ENCODE measurements at regions not wholly inside any gene's neighbourhood (a gene's known extent, or its start where the extent isn't known, plus 50 kb on each side); places are given as distances from the start of the nearest gene placed in this dataset.

DNA sequence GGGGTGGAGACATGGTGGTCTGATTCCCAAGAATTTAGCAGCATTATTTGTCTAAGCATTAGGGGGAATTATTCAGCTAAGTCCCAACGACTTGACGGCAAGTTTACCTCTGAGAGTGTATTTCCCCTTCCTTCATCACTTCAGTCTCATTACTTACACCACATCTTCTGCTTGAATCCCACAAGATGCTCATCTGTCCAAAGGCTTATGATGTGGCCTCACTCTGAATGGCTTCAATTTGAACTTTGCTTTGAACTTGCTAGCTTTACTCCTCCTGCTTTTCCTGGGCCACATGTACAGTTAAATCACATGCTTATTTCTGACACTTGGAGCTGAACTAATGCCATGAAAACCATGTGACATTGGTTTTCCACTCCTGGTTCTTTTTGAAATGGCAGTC lies 231.3 kb upstream of the SATB1 start:
- no peak for DNase-seq
- Histone ChIP-seq H3T11ph (ENCODE audit: low read length) (no peak overlapping the region), H3K56ac (ENCODE audit: insufficient read length, low read depth, low read length) (no peak overlapping the region), H3K27ac (ENCODE audit: insufficient read length, low read depth, low read length) (no peak overlapping the region), H2AFZ (ENCODE audit: low read length) (no peak overlapping the region), H2BK120ac (ENCODE audit: low read depth, low read length, poor library complexity, severe bottlenecking) (no peak overlapping the region), H3K79me2 (ENCODE audit: insufficient read depth, low read length) (no peaks in the 10 kb centered on the region), H2BK15ac (ENCODE audit: low read depth, low read length) (no peak overlapping the region), H2BK5ac (ENCODE audit: insufficient read length, low read length) (no peak overlapping the region), H4K20me1 (ENCODE audit: control insufficient read depth, insufficient read depth, insufficient read length) (no peaks in the 10 kb centered on the region), H2BK20ac (ENCODE audit: low read depth, low read length, poor library complexity, severe bottlenecking) (no peak overlapping the region), H3K27me3 (ENCODE audit: insufficient read depth, low read length) (no peaks in the 10 kb centered on the region), H3K23me2 (ENCODE audit: insufficient read length, low read depth, low read length, poor library complexity, severe bottlenecking) (no peaks in the 10 kb centered on the region), H3K23ac (ENCODE audit: insufficient read length, low read depth, low read length) (no peak overlapping the region), H3K9me3 (ENCODE audit: control insufficient read depth, low read depth, low read length) (no peaks in the 10 kb centered on the region), H3K14ac (ENCODE audit: insufficient read depth, low read length) (no peak overlapping the region), H3K4me2 (ENCODE audit: insufficient read depth, insufficient read length, low read length) (no peak overlapping the region), H3K18ac (ENCODE audit: insufficient read length, low read depth, low read length) (no peak overlapping the region), H3K4me1 (ENCODE audit: insufficient read depth, low read length) (no peaks in the 10 kb centered on the region), H2BK12ac (ENCODE audit: insufficient read length, low read depth, low read length) (no peak overlapping the region), H3K9ac (ENCODE audit: extremely low read depth, insufficient read length, low read length) (no peak overlapping the region), H2AK5ac (ENCODE audit: insufficient read length, low read length) (no peak overlapping the region), H4K5ac (ENCODE audit: insufficient read length, low read depth, low read length) (no peak overlapping the region), H3K4ac (ENCODE audit: low read depth, low read length) (no peak overlapping the region), H4K8ac (replicated peaks; ENCODE audit: insufficient read length, low read depth, low read length) (no peak overlapping the region), H3K79me1 (ENCODE audit: insufficient read depth, low read depth, low read length, poor library complexity, severe bottlenecking) (no peaks in the 10 kb centered on the region), H4K91ac (ENCODE audit: insufficient read length, low read depth, low read length) (no peak overlapping the region)
- H3K36me3 Mint-ChIP-seq (ENCODE audit: insufficient read depth in 1 of 3, low read depth in 3 of 3): no peaks in the 10 kb centered on the region
- peaks cover 0 to 4% of the 10 kb centered on the region in 2 experiments; a peak in 1 of 4 replicates for H3K4me1 Mint-ChIP-seq
- H3K27me3 Mint-ChIP-seq (ENCODE audit: low read depth): no peaks in the 10 kb centered on the region
- H3K9me3 Mint-ChIP-seq: peaks cover 3 to 6% of the 10 kb centered on the region in 2 experiments; a peak in 3 of 5 replicates
- H3K27ac Mint-ChIP-seq: peak overlapping the region in 1 of 3 experiments; percentile 53; a peak in 1 of 7 replicates
- H3K4me3 Mint-ChIP-seq: no peak overlapping the region
- WGBS (ENCODE audit: extremely low coverage, insufficient read length, low lambda C conversion rate): no CpG with 5 or more reads among the region's 2 CpGs
- TF ChIP-seq, protein P1, sequence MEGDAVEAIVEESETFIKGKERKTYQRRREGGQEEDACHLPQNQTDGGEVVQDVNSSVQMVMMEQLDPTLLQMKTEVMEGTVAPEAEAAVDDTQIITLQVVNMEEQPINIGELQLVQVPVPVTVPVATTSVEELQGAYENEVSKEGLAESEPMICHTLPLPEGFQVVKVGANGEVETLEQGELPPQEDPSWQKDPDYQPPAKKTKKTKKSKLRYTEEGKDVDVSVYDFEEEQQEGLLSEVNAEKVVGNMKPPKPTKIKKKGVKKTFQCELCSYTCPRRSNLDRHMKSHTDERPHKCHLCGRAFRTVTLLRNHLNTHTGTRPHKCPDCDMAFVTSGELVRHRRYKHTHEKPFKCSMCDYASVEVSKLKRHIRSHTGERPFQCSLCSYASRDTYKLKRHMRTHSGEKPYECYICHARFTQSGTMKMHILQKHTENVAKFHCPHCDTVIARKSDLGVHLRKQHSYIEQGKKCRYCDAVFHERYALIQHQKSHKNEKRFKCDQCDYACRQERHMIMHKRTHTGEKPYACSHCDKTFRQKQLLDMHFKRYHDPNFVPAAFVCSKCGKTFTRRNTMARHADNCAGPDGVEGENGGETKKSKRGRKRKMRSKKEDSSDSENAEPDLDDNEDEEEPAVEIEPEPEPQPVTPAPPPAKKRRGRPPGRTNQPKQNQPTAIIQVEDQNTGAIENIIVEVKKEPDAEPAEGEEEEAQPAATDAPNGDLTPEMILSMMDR (conservative IDR thresholded peaks at IDR 0.05): no peak
